H4 (cell line): ENCODE measurements at regions not wholly inside any gene's neighbourhood (a gene's known extent, or its start where the extent isn't known, plus 50 kb on each side); places are given as distances from the start of the nearest gene placed in this dataset.

Experiments
- DNase-seq: peaks from one replicate; pipeline ENCODE4 v3.0.0-alpha.2; 2015; ENCODE audit warnings: low spot score

DNA sequence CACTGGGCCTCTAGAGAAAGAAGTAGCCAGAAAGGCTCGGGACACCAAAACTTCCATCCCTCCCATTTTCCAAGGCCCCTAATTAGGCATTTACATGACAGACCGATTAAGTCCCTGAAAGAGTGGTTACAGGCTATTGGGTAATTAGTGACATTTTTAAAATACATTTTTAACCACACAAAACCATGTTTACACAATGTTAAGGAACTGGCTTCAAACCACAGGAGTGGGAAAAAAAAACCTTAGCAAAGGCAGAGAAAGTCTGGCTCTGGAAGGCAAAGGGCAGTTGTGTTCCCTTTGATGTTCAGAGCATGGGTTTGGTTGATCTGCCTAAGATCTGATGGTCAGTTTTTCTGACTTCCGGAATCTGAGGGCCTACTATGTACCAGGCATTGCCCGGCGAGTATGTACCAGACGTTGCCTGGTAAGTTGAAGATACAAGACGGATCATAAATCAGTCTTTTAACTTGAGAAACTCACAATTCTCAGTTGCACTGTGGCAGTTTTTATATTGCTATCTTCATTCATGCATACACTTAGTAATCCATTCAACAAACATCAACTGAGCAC, 576.5 kb downstream of the MED13L start:
- DNase-seq: peak; percentile 54

DNA sequence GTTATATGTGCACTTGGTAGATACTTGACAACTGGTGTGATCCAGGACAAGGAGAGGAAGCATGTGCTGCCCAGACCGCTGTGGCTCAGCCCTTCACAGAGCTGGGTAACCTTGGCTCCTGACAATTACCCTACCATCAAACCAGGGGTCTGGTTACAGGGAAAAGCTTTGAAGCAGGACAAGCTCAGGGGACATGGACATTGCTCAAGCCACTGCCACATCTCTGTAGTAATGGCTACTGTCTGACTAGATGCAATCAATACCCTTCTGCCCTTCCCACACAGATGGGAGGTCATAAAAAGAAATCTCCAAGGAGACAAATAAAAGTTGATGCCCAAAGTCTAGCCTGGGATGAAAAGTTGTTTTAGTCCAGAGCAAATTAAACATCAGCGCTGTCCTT, 577.4 kb downstream of the MED13L start:
- no peak for DNase-seq

DNA sequence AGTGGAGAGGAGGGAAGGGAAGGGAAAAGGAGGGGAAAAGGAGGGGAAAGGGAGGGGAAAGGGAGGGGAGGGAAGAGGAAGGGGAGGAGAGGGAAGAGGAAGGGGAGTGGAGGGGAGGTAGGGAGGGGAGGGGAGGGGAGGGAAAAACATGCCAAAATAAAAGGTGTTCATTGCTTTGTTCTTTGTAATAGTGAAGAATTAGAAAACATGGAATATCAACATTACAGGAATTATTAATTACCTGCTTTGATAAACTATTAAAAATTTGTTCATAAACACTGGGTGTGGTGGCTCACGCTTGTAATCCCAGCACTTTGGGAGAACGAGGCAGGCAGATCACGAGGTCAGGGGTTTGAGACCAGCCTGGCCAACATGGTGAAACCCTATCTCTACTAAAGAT, 579.2 kb downstream of the MED13L start:
- DNase-seq: no peak

DNA sequence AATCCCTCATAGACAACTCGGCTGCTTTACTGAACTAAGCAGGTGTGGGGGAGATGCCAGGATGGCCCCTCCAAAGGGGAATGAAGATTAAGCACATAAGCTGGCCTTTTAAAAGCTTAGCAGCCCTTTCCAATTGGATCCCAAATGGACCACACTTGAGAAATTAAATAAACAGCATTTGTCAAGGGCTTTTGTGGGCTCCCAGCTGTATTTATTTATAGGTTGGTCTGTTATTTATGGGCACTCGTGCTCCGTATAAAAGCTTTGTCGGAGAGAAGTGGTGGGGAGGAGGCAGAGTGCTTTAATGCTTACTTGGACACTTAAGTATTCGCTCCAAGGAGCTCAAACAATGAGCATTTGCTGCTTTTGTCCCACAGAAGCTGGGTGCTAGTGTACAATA, 580.2 kb downstream of the MED13L start:
- peak; percentile 75 for DNase-seq

DNA sequence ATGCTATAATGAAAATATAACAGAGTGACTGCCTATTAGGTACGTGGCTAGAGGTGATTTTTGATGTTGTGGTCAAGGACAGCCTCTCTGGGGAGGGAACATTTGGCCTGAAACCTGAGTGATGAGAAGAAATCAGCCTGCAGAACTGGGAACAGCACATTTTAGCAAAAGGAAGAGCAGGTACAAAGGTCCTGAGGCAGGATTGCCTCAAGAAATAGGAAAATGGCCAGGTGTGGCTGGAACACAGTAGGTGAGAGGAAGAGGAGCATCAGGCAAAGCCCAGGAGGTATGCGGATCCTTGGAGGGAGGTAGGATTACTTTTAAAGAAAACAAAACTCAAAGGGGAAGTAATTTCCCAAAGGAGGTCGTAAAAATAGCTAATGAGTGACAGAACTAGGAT, 582.9 kb downstream of the MED13L start:
- no peak for DNase-seq

DNA sequence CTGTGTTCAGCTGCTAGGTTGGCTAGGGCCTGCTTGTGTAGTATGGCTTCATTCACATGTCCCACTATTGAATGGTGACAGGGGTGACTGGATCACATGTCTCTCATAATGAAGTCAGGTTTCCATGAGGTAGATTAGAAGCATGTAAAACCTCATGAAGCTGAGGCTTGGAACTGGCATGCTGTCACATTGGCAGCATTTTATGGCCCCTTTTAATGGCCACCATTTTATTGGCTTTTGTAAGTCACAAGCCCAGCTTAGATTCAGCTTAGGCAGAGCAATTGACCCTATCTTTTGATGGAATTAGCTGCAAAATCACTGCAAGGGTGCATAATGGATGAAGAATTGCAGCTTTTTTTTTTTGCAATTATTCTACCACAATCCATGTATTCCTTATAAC, 583.5 kb downstream of the MED13L start:
- DNase-seq: no peak

DNA sequence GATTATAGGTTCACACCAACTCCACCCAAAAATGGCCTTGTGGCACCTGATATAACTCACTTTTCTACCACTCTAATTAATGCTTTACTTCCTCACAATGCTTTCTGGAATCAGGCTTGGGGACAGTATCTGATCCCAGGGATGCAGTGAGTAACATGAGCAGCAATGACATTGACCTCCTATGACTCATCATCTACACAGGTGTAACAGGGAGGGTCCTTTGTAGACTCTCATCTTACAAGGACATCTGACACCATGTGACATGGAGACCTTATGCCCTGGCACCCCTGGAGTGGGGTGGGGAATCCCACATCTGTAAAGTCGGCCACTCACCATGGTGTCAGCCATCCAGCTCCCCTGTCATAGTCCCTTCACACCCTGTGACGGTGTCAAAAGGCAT, 586.4 kb downstream of the MED13L start:
- no peak for DNase-seq

DNA sequence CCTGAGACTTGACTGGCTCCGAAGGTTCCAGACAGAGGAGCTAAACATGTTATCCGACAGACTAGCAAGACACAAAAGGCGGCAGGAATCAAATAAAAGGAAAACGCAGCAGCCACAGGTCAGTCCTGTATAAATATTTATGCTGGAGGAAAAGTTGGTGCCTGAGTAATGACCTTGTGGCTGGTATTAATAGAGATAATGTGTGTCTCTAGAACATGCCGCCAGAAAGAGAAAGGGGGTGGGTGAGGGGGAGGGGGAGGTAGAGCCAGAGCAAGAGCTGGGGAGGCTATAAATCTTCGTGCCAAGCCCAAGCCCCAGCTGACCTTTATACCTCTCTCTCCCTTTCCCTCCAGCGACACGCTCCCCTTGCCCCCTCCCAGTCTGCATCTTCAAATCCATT, 590.4 kb downstream of the MED13L start:
- peak; percentile 14 for DNase-seq

DNA sequence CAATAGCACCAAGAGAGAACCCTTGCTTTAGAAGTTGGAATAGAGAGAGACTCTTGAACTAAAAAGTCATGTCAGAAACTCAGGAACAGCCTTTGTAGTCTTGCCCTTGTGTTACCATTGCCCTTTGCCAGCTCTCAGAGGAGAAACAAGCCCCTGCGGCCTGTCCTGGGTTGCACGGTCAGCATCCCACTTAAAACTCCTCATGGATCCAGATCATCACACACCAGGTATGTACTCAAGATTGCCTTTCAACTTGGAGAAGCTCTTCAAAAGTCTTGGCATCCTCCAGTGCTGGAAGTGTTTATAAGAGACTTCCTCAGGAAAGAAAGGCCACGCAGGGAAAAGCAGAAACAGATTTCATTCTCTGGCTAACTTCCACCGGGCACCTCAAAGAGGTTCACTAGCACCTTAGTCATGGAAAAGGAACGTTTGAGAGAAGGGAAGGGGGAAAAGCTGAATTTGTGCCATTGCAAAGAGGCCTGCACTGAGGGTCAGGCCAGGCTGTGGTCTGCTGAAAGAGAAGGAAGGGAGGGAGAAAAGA, 594.2 kb downstream of the MED13L start:
- DNase-seq: no peak

DNA sequence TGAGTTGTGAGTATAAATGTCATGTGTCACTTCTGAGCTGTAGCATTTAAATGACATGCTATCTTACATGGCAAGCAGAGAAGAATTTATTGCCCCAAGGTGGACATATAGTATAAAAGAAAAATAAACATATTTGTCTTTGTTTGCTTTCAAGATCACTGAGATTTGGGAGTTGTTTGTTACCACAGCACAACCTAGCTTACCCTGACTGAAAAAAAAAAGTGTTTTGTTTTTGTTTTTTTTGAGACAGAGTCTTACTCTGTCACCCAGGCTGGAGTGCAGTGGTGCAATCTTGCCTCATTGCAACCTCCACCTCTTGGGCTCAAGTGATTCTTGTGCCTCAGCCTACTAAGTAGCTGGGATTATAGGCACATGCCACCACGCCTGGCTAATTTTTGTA, 596.5 kb downstream of the MED13L start:
- no peak for DNase-seq

DNA sequence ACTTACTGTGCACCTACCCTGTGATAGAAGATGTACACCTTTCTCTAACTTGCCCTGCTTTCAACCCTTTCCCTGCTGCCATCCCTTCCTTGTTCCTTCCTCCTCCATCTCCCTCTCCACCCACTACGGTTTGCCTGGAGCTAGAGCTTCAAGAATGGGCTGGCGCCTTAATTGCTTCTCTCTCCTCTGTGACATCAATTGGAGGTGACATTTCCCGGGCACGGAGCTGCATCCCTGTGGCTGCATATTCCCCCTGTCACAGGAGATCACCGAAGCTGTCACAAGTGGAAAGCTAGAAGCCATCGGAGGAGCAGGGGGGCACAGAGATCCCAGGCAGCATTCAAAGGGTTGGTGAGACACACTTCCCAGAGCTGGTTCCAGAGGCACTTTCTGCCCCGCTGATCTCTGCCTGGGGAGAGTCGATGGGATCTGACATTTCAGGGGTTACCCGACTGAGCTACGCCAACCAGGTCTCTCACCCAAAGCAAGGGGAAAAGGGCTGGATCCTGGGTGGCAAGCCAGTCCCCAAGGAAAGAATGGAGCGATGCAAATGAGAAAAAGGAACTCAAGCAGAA, 604.9 kb downstream of the MED13L start:
- DNase-seq: no peak

DNA sequence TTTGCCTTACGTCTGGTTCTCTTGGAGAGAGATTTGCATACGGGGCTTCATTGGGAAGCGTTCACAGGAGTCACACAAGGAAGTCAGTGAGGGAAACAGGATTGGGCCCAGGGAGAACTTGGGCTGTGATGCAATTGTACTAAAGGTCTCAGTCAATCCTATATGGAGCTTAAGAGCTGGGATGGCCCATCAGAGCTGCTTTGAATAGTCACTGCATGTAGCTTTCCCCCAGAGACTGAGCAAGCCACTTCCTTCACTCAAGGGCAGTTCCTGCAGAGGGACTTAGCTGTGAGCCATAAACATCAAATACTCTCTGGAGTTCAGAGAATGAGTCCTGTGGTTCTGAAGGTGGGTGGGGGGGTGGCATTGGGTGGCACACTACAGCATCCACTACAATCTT, 605.4 kb downstream of the MED13L start:
- DNase-seq: no peak

DNA sequence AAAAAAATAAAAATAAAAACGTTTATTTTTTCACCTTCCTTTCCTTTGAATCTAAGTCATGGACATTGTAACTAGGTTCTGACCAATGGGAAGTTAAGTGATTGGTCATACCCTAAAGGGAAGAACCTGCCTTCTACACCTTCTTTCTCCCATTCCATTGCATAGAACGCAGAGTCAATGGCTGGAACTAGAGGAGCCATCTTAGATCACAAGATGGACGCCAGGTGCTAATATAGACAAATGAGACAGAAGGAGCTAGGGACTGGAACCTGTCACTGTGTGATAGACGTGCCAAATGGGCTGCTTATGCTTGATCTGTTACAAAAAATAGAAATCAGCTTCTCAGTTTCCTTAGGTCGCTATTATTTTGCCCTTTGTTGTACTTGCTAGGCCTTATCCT, 606.6 kb downstream of the MED13L start:
- no peak for DNase-seq

DNA sequence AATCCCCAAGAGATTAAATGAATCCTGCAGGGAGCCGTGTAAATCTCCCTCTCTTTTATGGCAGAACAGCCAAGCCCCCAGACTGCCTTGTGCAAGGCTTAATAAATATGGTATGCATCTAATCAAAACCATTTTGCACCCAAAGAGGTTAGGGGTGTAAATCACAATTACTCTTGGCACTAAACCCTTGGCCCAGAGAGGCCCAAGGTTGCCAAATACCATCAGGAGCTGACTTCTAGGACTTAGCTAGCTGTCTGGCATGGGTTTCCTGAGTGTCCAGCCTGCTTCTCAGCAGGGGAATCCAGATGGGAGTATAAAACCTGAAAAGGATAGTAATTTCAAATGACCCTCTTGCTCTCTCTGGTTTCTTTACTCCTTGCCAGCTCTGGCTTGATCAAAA, 610.4 kb downstream of the MED13L start:
- DNase-seq: no peak

DNA sequence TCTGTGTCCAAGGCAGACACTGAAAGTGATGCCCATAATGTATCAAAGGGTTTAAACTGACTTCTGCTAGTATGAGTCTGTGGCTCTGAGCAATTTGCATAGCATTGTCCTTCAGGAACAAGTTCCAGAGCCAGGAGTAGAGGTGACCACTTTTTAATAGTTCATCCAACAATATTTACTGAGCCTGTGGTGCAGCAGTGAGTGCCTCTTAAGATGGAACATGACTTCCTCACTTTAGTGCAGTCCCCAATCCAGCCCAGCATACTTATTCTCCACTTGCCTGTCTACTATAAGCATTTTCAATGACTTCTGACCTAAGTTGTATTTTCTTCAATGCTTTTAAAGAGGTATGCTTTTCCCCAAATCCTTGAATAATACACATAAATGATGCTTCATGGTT, 611.3 kb downstream of the MED13L start:
- no peak for DNase-seq

DNA sequence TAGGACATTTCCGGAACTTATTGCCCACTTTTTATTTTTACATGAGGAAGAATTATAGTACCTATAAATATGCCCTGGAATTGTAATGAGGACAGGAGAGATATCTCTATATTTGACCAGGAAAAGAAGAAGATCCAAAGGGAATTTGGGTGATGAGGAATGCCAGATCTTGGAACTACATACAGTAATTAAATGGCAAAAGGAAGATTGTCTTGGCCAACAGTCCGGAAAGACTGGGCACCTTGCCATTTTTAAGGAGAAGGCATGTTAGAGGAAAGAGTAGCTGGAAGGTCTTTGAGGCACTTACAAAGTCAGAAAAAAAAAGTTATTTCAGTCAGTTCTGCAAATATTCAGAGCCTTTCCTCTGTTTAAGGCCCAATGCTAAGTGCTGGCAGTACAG, 616.4 kb downstream of the MED13L start:
- DNase-seq: no peak

DNA sequence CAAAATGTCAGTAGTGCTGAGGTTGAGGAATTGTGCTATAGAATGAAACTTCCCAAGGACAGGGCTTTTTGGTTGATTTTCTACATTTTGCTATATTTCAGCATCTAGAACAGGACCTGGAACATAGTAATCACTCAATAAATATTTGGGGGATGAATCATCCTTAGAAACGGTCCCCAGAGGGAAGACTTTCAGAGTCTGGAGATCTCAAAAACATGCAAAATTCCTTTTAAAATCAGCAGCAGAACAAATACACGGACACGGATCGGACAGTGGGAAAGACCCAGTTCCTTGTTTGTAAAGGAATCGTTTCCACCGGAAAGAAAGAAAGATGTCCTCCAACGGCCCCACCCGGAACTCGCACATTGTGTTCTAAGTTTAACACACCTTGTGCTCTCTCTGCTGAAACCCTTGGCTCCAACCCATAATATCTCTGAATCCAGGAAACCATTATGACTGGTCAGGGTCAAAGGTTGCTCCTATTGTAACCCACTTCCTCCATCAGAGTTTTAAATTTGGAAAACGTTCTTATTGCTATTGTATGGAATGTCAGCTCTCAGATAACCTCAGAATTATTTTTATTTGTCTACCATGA, 617.2 kb downstream of the MED13L start:
- DNase-seq: no peak

DNA sequence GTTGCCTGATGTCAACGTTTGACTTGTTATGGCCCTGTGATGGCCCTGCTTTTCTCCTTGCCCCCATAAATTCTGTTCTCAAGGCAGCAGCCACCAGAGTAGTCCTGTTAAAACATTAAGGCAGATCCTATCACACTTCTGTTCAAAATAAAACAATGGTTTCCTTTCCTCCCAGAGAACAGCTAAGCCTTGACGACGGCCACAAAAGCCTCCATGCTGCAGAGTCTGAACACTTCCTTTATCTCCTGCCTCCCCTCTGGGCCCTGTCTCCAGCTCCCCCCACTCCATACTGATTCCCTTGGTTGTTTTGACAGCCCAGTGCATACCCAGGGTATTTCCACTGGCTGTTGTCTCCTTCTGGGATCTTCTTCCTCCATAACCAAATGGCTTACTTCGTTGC, 618.1 kb downstream of the MED13L start:
- DNase-seq: no peak

DNA sequence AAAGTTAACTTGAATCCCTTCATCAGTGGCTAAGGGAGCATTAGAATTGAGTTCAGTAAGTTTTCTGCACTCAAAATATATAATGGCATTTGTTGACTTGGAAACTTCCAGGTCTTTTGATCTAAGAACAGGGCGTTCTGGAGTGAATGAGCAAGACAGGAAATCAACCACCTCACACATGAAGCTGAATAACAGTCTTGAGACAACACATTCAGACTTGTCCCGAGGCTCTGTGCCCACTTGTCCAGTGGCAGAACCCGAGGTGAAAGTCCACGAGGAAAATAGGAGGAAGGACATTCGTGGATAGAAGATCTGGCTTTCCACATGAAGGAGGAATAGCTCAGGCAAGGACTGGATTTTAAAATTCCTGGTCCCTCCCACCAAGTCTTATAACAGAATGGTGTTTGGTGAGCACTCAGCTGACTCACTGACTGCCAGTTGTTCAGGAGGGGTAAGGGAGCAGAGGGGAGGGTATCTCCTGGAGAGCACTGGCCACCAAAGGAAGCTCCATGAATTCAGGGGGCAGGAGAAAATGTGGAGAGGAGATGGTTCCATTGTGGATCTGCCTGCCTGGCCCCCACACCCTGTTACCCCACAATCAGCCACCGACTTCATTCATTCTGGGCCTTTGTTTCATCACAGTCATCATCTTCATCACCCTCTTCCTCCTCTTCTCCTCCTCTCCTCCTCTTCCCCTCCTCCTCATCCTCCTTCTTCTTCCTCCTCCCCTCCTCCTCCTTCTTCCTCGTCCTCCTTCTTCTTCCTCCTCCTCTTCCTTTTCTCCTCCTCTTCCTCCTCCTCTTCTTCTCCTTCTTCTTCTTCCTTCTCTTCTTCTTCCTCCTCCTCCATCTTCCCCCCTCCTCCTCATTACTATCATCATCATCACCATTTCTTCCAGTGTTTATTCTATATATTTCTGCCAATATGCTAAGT, 620.1 kb downstream of the MED13L start:
- DNase-seq: no peak

DNA sequence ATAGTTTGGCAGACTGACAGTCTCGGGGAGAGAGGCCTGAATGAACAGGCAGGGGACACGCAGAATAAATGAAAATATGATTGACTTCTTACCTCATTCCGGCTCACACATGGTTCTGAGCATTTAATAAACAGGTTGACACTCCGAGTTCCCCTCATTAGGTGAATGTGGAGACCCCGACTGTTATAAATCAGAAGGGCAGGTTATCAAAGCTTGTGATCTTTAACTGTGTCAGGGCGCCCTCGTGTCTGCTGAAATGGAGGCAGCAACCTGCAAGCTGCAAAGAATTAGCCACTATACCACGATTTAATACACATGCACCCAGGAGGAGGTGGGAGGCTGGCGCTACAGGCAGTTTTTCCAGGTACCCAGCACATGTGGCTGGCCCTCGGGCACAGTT, 627.5 kb downstream of the MED13L start:
- DNase-seq: no peak

DNA sequence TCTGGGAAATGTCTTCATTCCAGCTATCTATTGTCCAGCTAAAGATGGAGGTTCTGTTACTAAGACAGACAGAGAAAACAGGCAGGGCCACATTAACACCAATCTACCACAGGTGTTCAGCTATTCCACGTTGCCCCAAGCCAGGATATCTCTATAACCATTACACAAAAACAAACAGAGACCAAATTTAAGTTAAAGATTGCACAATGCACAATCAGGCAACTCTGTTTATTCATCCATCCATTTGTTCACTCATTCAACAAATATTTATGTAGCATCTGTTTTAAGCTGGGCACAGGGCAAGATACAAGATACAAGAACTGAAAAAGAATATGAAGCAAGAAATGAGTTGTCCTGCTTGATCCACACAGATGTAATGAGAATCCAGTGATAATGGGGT, 629.0 kb downstream of the MED13L start:
- peak; percentile 19 for DNase-seq

DNA sequence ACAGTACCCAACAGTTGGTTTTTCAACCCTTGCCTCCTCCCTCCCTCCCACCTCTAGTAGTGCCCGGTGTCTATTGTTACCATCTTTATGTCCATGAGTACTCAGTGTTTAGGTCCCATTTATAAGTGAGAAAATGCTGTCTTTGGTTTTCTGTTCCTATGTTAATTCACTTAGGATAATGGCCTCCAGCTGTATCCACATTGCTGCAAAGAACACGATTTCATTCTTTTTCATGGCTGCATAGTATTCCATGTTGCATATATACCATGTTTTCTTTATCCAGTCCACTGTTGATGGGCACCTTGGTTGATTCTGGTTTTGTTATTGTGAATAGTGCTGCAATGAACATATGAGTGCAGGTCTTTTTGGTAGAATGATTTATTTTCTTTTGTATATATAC, 631.3 kb downstream of the MED13L start:
- no peak for DNase-seq

DNA sequence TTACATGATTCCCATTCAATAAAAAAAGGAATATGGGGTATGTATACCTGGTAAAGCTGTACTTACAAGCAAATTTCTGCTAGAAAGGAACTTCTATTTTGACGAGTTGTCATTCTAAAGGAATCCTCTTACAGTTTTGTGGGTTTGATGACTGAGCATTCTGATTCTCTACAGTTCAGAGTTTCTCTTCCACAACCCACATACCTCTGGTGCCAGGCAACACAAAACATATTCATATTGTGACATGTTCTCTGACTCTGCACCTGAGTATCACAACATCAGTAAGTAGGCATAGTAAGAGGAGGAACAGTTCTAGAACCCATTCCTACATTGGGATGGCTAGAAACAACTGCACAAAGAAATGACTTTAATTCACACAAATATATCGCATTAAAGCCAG, 636.6 kb downstream of the MED13L start:
- DNase-seq: no peak
